ENCODE measurements at regions not wholly inside any gene's neighbourhood (a gene's known extent, or its start where the extent isn't known, plus 50 kb on each side); places are given as distances from the start of the nearest gene placed in this dataset.

DNA sequence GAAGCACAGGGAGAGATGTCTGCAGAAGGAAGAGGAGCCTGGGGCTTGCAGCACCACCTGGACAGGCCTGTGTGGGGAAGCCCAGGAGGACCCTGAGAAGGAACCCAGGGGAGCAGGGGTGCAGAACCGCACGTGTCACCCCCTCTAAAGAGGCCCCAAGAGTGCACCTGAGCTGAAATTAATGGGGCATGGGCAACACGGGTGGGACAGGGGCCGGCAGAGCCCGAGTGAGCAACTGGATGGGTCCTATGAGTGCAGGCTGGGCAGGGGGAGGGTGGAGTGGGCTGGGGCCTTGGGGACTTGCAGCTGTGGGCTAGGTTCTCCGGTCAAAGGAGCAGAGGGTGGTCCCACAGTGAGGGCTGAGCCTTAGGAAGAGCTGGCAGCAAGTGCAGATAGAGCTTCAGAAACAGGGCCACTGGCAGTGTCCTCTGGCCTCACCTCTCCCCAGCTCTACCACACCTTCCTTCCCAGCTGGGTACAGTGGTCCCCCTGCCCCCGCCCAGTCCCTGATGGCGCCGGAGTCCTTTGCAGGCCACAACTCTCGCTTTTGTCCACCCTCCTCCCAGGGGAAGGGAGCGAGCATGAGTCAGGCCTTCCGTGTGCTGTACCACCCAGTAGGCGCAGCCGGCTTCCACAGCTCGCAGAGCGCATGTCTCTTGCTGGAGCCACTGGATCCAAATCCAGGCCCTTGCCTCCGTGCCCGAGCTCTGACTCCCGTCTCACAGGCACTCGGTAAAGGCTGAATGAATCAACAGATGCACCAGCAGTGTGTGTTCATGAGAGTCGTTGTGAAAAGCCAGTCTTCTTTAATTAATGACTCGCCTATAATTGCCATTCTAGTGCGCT is 131.6 kb downstream of the HMX1 start:
- SMC1A ChIA-PET (ENCODE audit: uncharacterized antibody, unreplicated experiment), result no interaction called here
- Histone ChIP-seq H3K79me2 (ENCODE audit: control insufficient read depth, insufficient read depth, low read length) (no peaks in the 10 kb centered on the region), H3K4me2 (ENCODE audit: control insufficient read depth, insufficient read depth) (no peak overlapping the region), H3K27me3 (replicated peaks in 1 of 2; ENCODE audit: control insufficient read depth in 2 of 2, insufficient read depth in 2 of 2, low read length in 1 of 2) (no peaks in the 10 kb centered on the region), H3K4me3 (no peak overlapping the region), H4K20me1 (ENCODE audit: control insufficient read depth, insufficient read depth) (no peaks in the 10 kb centered on the region), H3K27ac (ENCODE audit: control insufficient read depth, insufficient read depth) (no peak overlapping the region), H3K9me3 (replicated peaks; ENCODE audit: control insufficient read depth, insufficient read depth, low read length) (no peaks in the 10 kb centered on the region; the same call in 2 of the 3 replicates), H3K4me1 (ENCODE audit: control insufficient read depth, insufficient read depth, low read length) (no peaks in the 10 kb centered on the region), H3K9ac (ENCODE audit: control insufficient read depth, insufficient read depth, low read length) (no peak overlapping the region), H3K36me3 (ENCODE audit: control insufficient read depth in 2 of 2, insufficient read depth in 2 of 2, low read length in 1 of 2) (no peaks in the 10 kb centered on the region), H2AFZ (ENCODE audit: control insufficient read depth, low read depth, low read length) (no peak overlapping the region)
- 32% methylated on average over 22 of the region's 23 CpGs for WGBS (ENCODE audit: insufficient coverage, insufficient replicate concordance, low lambda C conversion rate, missing lambda C conversion rate)
- ATAC-seq, result no peak
- no peak for DNase-seq (ENCODE audit: low read depth, low spot score)
- POLR2A ChIA-PET, result no interaction called here
- intact Hi-C loops (cut with micrococcal nuclease; ENCODE audit: unreplicated experiment) (no loop called here), in situ Hi-C loops (cut with MboI) (no loop called here)
- no peak for FAIRE-seq
- CTCF ChIA-PET, result no interaction called here
- RAD21 ChIA-PET (ENCODE audit: unreplicated experiment), result no interaction called here
- BruUV-seq (replicated peaks), result no TSS peak
- TF ChIP-seq, protein P1, sequence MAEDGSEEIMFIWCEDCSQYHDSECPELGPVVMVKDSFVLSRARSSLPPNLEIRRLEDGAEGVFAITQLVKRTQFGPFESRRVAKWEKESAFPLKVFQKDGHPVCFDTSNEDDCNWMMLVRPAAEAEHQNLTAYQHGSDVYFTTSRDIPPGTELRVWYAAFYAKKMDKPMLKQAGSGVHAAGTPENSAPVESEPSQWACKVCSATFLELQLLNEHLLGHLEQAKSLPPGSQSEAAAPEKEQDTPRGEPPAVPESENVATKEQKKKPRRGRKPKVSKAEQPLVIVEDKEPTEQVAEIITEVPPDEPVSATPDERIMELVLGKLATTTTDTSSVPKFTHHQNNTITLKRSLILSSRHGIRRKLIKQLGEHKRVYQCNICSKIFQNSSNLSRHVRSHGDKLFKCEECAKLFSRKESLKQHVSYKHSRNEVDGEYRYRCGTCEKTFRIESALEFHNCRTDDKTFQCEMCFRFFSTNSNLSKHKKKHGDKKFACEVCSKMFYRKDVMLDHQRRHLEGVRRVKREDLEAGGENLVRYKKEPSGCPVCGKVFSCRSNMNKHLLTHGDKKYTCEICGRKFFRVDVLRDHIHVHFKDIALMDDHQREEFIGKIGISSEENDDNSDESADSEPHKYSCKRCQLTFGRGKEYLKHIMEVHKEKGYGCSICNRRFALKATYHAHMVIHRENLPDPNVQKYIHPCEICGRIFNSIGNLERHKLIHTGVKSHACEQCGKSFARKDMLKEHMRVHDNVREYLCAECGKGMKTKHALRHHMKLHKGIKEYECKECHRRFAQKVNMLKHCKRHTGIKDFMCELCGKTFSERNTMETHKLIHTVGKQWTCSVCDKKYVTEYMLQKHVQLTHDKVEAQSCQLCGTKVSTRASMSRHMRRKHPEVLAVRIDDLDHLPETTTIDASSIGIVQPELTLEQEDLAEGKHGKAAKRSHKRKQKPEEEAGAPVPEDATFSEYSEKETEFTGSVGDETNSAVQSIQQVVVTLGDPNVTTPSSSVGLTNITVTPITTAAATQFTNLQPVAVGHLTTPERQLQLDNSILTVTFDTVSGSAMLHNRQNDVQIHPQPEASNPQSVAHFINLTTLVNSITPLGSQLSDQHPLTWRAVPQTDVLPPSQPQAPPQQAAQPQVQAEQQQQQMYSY (CRISPR knock-in tag; IDR thresholded peaks at IDR 0.05), result no peak
- TF ChIP-seq ATF7 (IDR thresholded peaks at IDR 0.05; ENCODE audit: low read depth) (no peak), CBFB (IDR thresholded peaks at IDR 0.05; ENCODE audit: low read depth) (no peak), IRF4 (IDR thresholded peaks at IDR 0.05; ENCODE audit: low read depth, low read length) (no peak), NFYA (IDR thresholded peaks at IDR 0.05; ENCODE audit: borderline replicate concordance, low read depth, low read length) (no peak), SREBF1 (IDR thresholded peaks at IDR 0.05; ENCODE audit: low read length) (no peak), KDM1A (IDR thresholded peaks at IDR 0.05; ENCODE audit: borderline replicate concordance) (no peak), BCL11A (IDR thresholded peaks at IDR 0.05; ENCODE audit: low read depth, low read length) (no peak), RAD21 (IDR thresholded peaks at IDR 0.05; ENCODE audit: insufficient read depth, low read depth, low read length) (no peak), SMAD5 (IDR thresholded peaks at IDR 0.05; ENCODE audit: low read depth) (no peak), SIX5 (IDR thresholded peaks at IDR 0.05; ENCODE audit: low read depth, low read length, severe bottlenecking) (no peak), EZH2 (IDR thresholded peaks at IDR 0.05; ENCODE audit: borderline replicate concordance, control insufficient read depth, low read depth, low read length) (no peak), NRF1 (conservative IDR thresholded peaks at IDR 0.05; ENCODE audit: low read depth, low read length) (no peak)
- TF ChIP-seq, protein P2, sequence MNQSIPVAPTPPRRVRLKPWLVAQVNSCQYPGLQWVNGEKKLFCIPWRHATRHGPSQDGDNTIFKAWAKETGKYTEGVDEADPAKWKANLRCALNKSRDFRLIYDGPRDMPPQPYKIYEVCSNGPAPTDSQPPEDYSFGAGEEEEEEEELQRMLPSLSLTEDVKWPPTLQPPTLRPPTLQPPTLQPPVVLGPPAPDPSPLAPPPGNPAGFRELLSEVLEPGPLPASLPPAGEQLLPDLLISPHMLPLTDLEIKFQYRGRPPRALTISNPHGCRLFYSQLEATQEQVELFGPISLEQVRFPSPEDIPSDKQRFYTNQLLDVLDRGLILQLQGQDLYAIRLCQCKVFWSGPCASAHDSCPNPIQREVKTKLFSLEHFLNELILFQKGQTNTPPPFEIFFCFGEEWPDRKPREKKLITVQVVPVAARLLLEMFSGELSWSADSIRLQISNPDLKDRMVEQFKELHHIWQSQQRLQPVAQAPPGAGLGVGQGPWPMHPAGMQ (IDR thresholded peaks at IDR 0.05; ENCODE audit: borderline replicate concordance), result no peak
- TF ChIP-seq, protein P3, sequence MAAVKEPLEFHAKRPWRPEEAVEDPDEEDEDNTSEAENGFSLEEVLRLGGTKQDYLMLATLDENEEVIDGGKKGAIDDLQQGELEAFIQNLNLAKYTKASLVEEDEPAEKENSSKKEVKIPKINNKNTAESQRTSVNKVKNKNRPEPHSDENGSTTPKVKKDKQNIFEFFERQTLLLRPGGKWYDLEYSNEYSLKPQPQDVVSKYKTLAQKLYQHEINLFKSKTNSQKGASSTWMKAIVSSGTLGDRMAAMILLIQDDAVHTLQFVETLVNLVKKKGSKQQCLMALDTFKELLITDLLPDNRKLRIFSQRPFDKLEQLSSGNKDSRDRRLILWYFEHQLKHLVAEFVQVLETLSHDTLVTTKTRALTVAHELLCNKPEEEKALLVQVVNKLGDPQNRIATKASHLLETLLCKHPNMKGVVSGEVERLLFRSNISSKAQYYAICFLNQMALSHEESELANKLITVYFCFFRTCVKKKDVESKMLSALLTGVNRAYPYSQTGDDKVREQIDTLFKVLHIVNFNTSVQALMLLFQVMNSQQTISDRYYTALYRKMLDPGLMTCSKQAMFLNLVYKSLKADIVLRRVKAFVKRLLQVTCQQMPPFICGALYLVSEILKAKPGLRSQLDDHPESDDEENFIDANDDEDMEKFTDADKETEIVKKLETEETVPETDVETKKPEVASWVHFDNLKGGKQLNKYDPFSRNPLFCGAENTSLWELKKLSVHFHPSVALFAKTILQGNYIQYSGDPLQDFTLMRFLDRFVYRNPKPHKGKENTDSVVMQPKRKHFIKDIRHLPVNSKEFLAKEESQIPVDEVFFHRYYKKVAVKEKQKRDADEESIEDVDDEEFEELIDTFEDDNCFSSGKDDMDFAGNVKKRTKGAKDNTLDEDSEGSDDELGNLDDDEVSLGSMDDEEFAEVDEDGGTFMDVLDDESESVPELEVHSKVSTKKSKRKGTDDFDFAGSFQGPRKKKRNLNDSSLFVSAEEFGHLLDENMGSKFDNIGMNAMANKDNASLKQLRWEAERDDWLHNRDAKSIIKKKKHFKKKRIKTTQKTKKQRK (IDR thresholded peaks at IDR 0.05; ENCODE audit: low read depth, low read length), result no peak
- TF ChIP-seq, protein P4, sequence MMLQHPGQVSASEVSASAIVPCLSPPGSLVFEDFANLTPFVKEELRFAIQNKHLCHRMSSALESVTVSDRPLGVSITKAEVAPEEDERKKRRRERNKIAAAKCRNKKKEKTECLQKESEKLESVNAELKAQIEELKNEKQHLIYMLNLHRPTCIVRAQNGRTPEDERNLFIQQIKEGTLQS (IDR thresholded peaks at IDR 0.05; ENCODE audit: borderline replicate concordance, extremely low read depth, low read depth, low read length), result no peak
